H9 (cell line): ENCODE measurements at regions not wholly inside any gene's neighbourhood (a gene's known extent, or its start where the extent isn't known, plus 50 kb on each side); places are given as distances from the start of the nearest gene placed in this dataset.

Experiments used
- DNase-seq: peaks from one replicate; pipeline ENCODE4 v3.0.0-alpha.2; 2017
- H2AFZ ChIP-seq: one replicate; pipeline ENCODE4 v1.6.1; 2013; ENCODE audit warnings: mild to moderate bottlenecking, low read length, control low read depth, moderate library complexity
- H2AK5ac ChIP-seq: 2 replicates; pipeline ENCODE4 v1.6.1; 2013; ENCODE audit warnings: low read length, control low read depth, mixed read lengths; ENCODE audit not compliant: insufficient read length
- H2BK120ac ChIP-seq: one replicate; pipeline ENCODE4 v1.6.1; 2013; ENCODE audit warnings: low read depth, mild to moderate bottlenecking, low read length, control low read depth, inconsistent platforms; ENCODE audit not compliant: poor library complexity, severe bottlenecking
- H2BK12ac ChIP-seq: 2 replicates; pipeline ENCODE4 v1.6.1; 2013; ENCODE audit warnings: low read length, control low read depth, mixed read lengths, low read depth; ENCODE audit not compliant: insufficient read length
- H2BK15ac ChIP-seq: 2 replicates; pipeline ENCODE4 v1.6.1; 2013; ENCODE audit warnings: low read depth, low read length, control low read depth
- H2BK20ac ChIP-seq: one replicate; pipeline ENCODE4 v1.6.1; 2013; ENCODE audit warnings: low read depth, mild to moderate bottlenecking, low read length, control low read depth, inconsistent platforms; ENCODE audit not compliant: poor library complexity, severe bottlenecking
- H2BK5ac ChIP-seq: 2 replicates; pipeline ENCODE4 v1.6.1; 2013; ENCODE audit warnings: low read length, control low read depth, mixed read lengths; ENCODE audit not compliant: insufficient read length
- H3K14ac ChIP-seq: 2 replicates; pipeline ENCODE4 v1.6.1; 2013; ENCODE audit warnings: low read length, control low read depth; ENCODE audit not compliant: insufficient read depth
- H3K18ac ChIP-seq: 2 replicates; pipeline ENCODE4 v1.6.1; 2013; ENCODE audit warnings: low read depth, mild to moderate bottlenecking, mixed read lengths, low read length, control low read depth; ENCODE audit not compliant: insufficient read length
- H3K23ac ChIP-seq: 2 replicates; pipeline ENCODE4 v1.6.1; 2013; ENCODE audit warnings: low read length, control low read depth, mixed read lengths, low read depth; ENCODE audit not compliant: insufficient read length
- H3K23me2 ChIP-seq: 2 replicates; pipeline ENCODE4 v1.6.1; 2013; ENCODE audit warnings: low read depth, mild to moderate bottlenecking, mixed read lengths, low read length, control low read depth; ENCODE audit not compliant: insufficient read length, poor library complexity, severe bottlenecking
- H3K27ac ChIP-seq: 2 replicates; pipeline ENCODE4 v1.5.1; 2013; ENCODE audit warnings: low read length, control low read depth, mixed read lengths, low read depth; ENCODE audit not compliant: insufficient read length
- H3K27me3 ChIP-seq: 2 replicates; pipeline ENCODE4 v1.6.1; 2013; ENCODE audit warnings: low read length, control low read depth, inconsistent platforms; ENCODE audit not compliant: insufficient read depth
- H3K4ac ChIP-seq: 2 replicates; pipeline ENCODE4 v1.6.1; 2013; ENCODE audit warnings: low read depth, mild to moderate bottlenecking, control low read depth, inconsistent platforms, low read length, moderate library complexity
- H3K4me1 ChIP-seq: 2 replicates; pipeline ENCODE4 v1.6.1; 2013; ENCODE audit warnings: low read length, control low read depth, inconsistent platforms; ENCODE audit not compliant: insufficient read depth
- H3K4me2 ChIP-seq: 2 replicates; pipeline ENCODE4 v1.6.1; 2013; ENCODE audit warnings: low read length, control low read depth, mixed read lengths; ENCODE audit not compliant: insufficient read length, insufficient read depth
- H3K56ac ChIP-seq: 2 replicates; pipeline ENCODE4 v1.6.1; 2013; ENCODE audit warnings: low read depth, mild to moderate bottlenecking, mixed read lengths, low read length, control low read depth; ENCODE audit not compliant: insufficient read length
- H3K79me1 ChIP-seq: 2 replicates; pipeline ENCODE4 v1.6.1; 2013; ENCODE audit warnings: low read depth, mild to moderate bottlenecking, moderate library complexity, low read length, control low read depth, inconsistent platforms; ENCODE audit not compliant: insufficient read depth, poor library complexity, severe bottlenecking
- H3K79me2 ChIP-seq: 2 replicates; pipeline ENCODE4 v1.6.1; 2013; ENCODE audit warnings: low read length, control low read depth, inconsistent platforms; ENCODE audit not compliant: insufficient read depth
- H3K9ac ChIP-seq: 2 replicates; pipeline ENCODE4 v1.6.1; 2013; ENCODE audit warnings: low read length, control low read depth, mixed read lengths; ENCODE audit not compliant: insufficient read length; ENCODE audit errors: extremely low read depth
- H3K9me3 ChIP-seq: one replicate; pipeline ENCODE4 v1.6.1; 2013; ENCODE audit warnings: low read depth, low read length, inconsistent platforms; ENCODE audit not compliant: control insufficient read depth
- H3T11ph ChIP-seq: one replicate; pipeline ENCODE4 v1.6.1; 2013; ENCODE audit warnings: mild to moderate bottlenecking, low read length, control low read depth, inconsistent platforms
- H4K20me1 ChIP-seq: one replicate; pipeline ENCODE4 v1.6.1; 2013; ENCODE audit not compliant: control insufficient read depth, insufficient read length, insufficient read depth
- H4K5ac ChIP-seq: 2 replicates; pipeline ENCODE4 v1.6.1; 2013; ENCODE audit warnings: low read depth, mild to moderate bottlenecking, mixed read lengths, low read length, control low read depth; ENCODE audit not compliant: insufficient read length
- H4K8ac ChIP-seq: replicated peaks from 2 replicates; pipeline ENCODE4 v1.6.1; 2013; ENCODE audit warnings: low read length, control low read depth, mixed read lengths, low read depth; ENCODE audit not compliant: insufficient read length
- H4K91ac ChIP-seq: 2 replicates; pipeline ENCODE4 v1.6.1; 2013; ENCODE audit warnings: low read depth, mild to moderate bottlenecking, moderate library complexity, mixed read lengths, low read length, control low read depth; ENCODE audit not compliant: insufficient read length
- H3K27ac Mint-ChIP-seq, 3 experiments: 2 replicates in 2 of 3; 3 replicates in 1 of 3; pipeline ENCODE4 v1.8.0; 2020 to 2021; ENCODE audit warnings: mixed read lengths in 3 of 3, mild to moderate bottlenecking in 1 of 3, moderate library complexity in 1 of 3
- H3K27me3 Mint-ChIP-seq: 2 replicates; pipeline ENCODE4 v1.8.0; 2021; ENCODE audit warnings: low read depth, mild to moderate bottlenecking, moderate library complexity, mixed read lengths
- H3K36me3 Mint-ChIP-seq, 3 experiments: 2 replicates in 2 of 3; 3 replicates in 1 of 3; pipeline ENCODE4 v1.8.0; 2020 to 2021; ENCODE audit warnings: low read depth in 3 of 3, mixed read lengths in 3 of 3; ENCODE audit not compliant: insufficient read depth in 1 of 3
- H3K4me1 Mint-ChIP-seq, 2 experiments: 2 replicates each; pipeline ENCODE4 v1.8.0; 2020; ENCODE audit warnings: mixed read lengths in 2 of 2
- H3K4me3 Mint-ChIP-seq, 2 experiments: 2 replicates in 1 of 2; 3 replicates in 1 of 2; pipeline ENCODE4 v1.8.0; 2020 to 2021; ENCODE audit warnings: mild to moderate bottlenecking in 2 of 2, mixed read lengths in 2 of 2, moderate library complexity in 1 of 2
- H3K9me3 Mint-ChIP-seq, 2 experiments: 2 replicates in 1 of 2; 3 replicates in 1 of 2; pipeline ENCODE4 v1.8.0; 2020; ENCODE audit warnings: mild to moderate bottlenecking in 2 of 2, mixed read lengths in 2 of 2, moderate library complexity in 1 of 2
- WGBS: extraction: QIAGEN DNeasy Blood & Tissue Kit; methylation state at CpG from one replicate; pipeline ENCODE4 v1.1.7; 2013; ENCODE audit warnings: missing lambda C conversion rate, low lambda C conversion rate, mixed read lengths; ENCODE audit not compliant: insufficient read length; ENCODE audit errors: extremely low coverage; 5-methylcytosine and 5-hydroxymethylcytosine counted together
- TF ChIP-seq, protein P1 (sequence below): fragments of 200-600 bp; sonication (generic); conservative IDR thresholded peaks from 3 replicates; pipeline ENCODE4 v1.8.0; 2021; ENCODE audit warnings: antibody characterized with exemption, mild to moderate bottlenecking

DNA sequence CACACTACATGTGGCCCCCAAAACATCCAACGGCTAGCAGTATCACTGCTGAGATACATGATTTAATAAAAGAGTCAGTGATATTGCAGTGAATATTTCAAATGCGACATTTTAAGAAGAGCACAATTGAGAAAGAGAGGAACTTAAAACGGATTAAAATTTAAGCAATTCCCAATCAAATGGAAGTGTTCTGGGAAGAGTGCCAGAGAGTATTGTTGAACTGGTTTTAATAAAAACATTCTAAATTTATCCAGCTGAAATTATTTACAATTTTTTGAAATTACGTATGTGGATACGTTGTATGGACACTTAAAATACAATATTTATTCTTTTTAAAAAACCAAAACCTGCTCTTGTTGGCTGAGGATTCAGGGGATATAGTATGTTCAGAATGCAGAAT, 117.7 kb downstream of the C3orf38 start:
- no peak overlapping the region for H2BK15ac ChIP-seq
- no peak overlapping the region for H3K23ac ChIP-seq
- H3K4ac ChIP-seq, result no peak overlapping the region
- no peak overlapping the region for H2AFZ ChIP-seq
- no peak overlapping the region for H2BK120ac ChIP-seq
- H4K91ac ChIP-seq, result no peak overlapping the region
- H3K9me3 ChIP-seq, result no peaks in the 10 kb centered on the region
- Mint-ChIP-seq H3K27ac (no peak overlapping the region), H3K9me3 (no peaks in the 10 kb centered on the region), H3K4me3 (no peak overlapping the region), H3K27me3 (no peaks in the 10 kb centered on the region), H3K36me3 (no peaks in the 10 kb centered on the region), H3K4me1 (no peaks in the 10 kb centered on the region)
- no CpG with 5 or more reads among the region's 5 CpGs for WGBS
- H2AK5ac ChIP-seq, result no peak overlapping the region
- no peak overlapping the region for H4K8ac ChIP-seq
- no peaks in the 10 kb centered on the region for H4K20me1 ChIP-seq
- no peak overlapping the region for H3T11ph ChIP-seq
- no peaks in the 10 kb centered on the region for H3K4me1 ChIP-seq
- no peaks in the 10 kb centered on the region for H3K27me3 ChIP-seq
- H2BK20ac ChIP-seq, result no peak overlapping the region
- H3K56ac ChIP-seq, result no peak overlapping the region
- no peaks in the 10 kb centered on the region for H3K79me1 ChIP-seq
- no peak for DNase-seq
- H4K5ac ChIP-seq, result no peak overlapping the region
- H3K27ac ChIP-seq, result no peak overlapping the region
- no peaks in the 10 kb centered on the region for H3K23me2 ChIP-seq
- H2BK5ac ChIP-seq, result no peak overlapping the region
- TF ChIP-seq, protein P1, sequence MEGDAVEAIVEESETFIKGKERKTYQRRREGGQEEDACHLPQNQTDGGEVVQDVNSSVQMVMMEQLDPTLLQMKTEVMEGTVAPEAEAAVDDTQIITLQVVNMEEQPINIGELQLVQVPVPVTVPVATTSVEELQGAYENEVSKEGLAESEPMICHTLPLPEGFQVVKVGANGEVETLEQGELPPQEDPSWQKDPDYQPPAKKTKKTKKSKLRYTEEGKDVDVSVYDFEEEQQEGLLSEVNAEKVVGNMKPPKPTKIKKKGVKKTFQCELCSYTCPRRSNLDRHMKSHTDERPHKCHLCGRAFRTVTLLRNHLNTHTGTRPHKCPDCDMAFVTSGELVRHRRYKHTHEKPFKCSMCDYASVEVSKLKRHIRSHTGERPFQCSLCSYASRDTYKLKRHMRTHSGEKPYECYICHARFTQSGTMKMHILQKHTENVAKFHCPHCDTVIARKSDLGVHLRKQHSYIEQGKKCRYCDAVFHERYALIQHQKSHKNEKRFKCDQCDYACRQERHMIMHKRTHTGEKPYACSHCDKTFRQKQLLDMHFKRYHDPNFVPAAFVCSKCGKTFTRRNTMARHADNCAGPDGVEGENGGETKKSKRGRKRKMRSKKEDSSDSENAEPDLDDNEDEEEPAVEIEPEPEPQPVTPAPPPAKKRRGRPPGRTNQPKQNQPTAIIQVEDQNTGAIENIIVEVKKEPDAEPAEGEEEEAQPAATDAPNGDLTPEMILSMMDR, result no peak
- H3K9ac ChIP-seq, result no peak overlapping the region
- no peaks in the 10 kb centered on the region for H3K79me2 ChIP-seq
- H3K18ac ChIP-seq, result no peak overlapping the region
- H3K4me2 ChIP-seq, result no peak overlapping the region
- no peak overlapping the region for H2BK12ac ChIP-seq
- no peak overlapping the region for H3K14ac ChIP-seq
